ENCODE measurements at regions not wholly inside any gene's neighbourhood (a gene's known extent, or its start where the extent isn't known, plus 50 kb on each side); places are given as distances from the start of the nearest gene placed in this dataset.

DNA sequence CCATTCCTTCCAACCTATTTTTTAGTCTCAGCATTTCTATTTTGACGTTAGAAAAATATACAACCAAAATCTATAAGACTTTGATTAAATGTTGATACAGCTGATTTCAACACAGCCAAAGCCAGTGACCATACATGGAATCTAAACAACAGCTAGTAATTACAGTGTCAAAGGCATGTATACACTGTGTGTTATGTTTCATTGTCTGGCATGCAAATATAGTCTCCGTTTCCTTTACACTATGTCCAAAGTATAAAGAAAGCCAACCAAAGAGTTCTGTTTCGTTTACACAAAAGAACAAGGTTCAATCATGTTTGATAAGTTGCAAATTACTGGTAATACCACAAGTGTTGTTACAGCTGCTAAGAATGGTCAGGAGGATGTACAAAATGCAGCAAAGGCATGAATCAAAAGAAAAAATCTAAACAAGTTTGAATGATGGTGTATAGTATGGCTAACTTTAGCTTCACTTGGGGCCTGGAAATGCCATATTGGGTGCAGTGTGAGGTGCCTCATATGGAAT is 268.3 kb upstream of the FERD3L start:
- TF ChIP-seq CTCF (IDR thresholded peaks at IDR 0.05): no peak
- Histone ChIP-seq H3K4me3 (no peak overlapping the region), H3K27ac (no peak overlapping the region), H3K36me3 (no peaks in the 10 kb centered on the region), H3K9me3 (no peaks in the 10 kb centered on the region), H3K27me3 (no peaks in the 10 kb centered on the region), H3K4me1 (no peaks in the 10 kb centered on the region)
- intact Hi-C loops (cut with DNase I): no loop called here
- ATAC-seq: no peak
- WGBS, 2 donors: 82 to 88% methylated on average over 3 of the region's 3 CpGs
- no peak for DNase-seq

- ATAC-seq: no peak
- Histone ChIP-seq H3K27ac (no peak overlapping the region), H3K36me3 (no peaks in the 10 kb centered on the region), H3K4me3 (no peak overlapping the region), H3K9me3 (no peaks in the 10 kb centered on the region), H3K27me3 (no peaks in the 10 kb centered on the region), H3K4me1 (no peaks in the 10 kb centered on the region)
- DNase-seq: no peak
- WGBS, 2 donors: 91 to 95% methylated on average over 3 of the region's 3 CpGs
- TF ChIP-seq CTCF (IDR thresholded peaks at IDR 0.05): no peak
- intact Hi-C loops (cut with DNase I): no loop called here
These were observed 265.5 kb upstream of the FERD3L start for GRCh38 chr7:19410691-19411090.

GRCh38 chr7:19410106-19410505 is 264.9 kb upstream of the FERD3L start:
- no peak for ATAC-seq
- H3K27ac ChIP-seq: no peak overlapping the region

DNA sequence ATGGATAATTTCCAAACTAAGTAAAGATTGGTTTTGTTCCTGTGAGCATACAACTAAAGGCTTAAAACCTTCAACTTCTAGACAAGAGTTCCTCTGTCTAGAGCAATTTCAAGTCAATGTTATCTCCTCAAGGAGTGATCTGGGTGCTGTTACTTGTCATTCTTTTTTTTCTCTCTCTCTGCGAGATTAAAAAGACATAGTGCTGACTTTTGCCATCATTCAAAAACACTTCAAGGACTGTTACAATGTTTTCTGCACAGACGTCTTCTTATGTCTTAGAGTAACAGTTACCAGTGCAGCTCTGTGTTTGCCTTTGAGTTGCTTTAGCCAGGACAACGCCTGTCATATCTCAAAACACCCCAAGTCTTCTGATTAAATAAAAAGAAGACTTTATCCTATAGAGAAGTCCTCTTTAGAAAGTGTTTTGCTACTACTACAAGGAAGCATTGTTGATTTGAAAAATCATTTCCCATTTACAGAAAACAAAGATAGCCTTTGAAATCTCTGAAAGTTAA is 263.5 kb upstream of the FERD3L start:
- Histone ChIP-seq H3K27ac (no peak overlapping the region), H3K4me1 (peaks cover 0 to 5% (median 0%) of the 10 kb centered on the region in 9 donors), H3K9me3 (no peaks in the 10 kb centered on the region), H3K4me3 (no peak overlapping the region), H3K27me3 (no peaks in the 10 kb centered on the region), H3K36me3 (no peaks in the 10 kb centered on the region)
- WGBS, 2 donors: 41 to 51% methylated on average over 3 of the region's 3 CpGs
- no peak for DNase-seq
- no peak for TF ChIP-seq CTCF (IDR thresholded peaks at IDR 0.05)
- ATAC-seq: no peak
- intact Hi-C loops (cut with DNase I): no loop called here

More at GRCh38 chr7:19410106-19410505, 264.9 kb upstream of the FERD3L start:
- TF ChIP-seq CTCF (IDR thresholded peaks at IDR 0.05): no peak
- no peak for DNase-seq
- intact Hi-C loops (cut with DNase I): no loop called here
- H3K4me1 ChIP-seq: no peaks in the 10 kb centered on the region
- no peaks in the 10 kb centered on the region for H3K9me3 ChIP-seq
- H3K36me3 ChIP-seq: no peaks in the 10 kb centered on the region
- H3K27me3 ChIP-seq: no peaks in the 10 kb centered on the region
- H3K4me3 ChIP-seq: no peak overlapping the region
